Umbilical cord (tissue), 1 donor: ENCODE measurements at regions not wholly inside any gene's neighbourhood (a gene's known extent, or its start where the extent isn't known, plus 50 kb on each side); places are given as distances from the start of the nearest gene placed in this dataset.
"Not testable (repeated sequence)": the region's sequence is repeated elsewhere in the genome, so short reads cannot be mapped to it uniquely, and the experiment has no call there.

Experiments used
- DNase-seq: peaks from one replicate; pipeline ENCODE4 v3.0.0-alpha.2; 2015; ENCODE audit warnings: low spot score

DNA sequence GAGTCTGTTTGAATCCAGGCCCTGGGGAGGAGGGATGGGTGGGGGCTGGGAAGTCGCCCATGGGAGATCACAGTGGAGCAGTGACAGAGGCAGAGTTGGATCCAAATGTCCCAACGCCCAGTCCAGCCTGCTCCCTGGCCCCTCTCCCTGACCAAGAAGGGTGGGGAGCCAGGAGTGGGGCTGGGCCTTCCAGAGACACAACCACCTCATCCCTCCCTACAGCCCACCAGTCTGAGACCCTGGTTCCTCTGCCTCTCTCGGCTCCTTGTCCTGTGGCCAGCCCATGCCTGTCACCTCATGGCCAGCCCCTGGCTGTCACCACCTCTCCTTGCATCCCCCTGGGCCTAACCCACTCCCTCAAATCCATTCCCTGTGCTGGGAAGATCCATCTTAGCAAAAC, 71.2 kb upstream of the PRR5 start:
- no peak for DNase-seq

DNA sequence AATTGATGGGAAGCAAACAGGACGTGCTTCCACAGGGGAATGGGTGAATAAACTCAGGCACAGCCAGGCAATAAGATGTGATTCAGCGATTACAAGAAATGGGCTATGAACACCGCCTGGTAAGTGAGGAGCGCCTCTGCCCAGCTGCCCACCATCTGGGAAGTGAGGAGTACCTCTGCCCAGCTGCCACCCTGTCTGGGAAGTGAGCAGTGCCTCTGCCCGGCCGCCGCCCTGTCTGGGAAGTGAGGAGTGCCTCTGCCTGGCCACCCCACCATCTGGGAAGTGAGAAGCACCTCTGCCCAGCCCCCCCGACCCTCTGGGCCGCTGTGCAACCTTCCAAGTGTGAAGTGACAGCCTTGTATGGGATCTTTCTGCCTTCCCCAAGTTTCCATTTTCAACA, 73.2 kb upstream of the PRR5 start:
- DNase-seq, result no peak

DNA sequence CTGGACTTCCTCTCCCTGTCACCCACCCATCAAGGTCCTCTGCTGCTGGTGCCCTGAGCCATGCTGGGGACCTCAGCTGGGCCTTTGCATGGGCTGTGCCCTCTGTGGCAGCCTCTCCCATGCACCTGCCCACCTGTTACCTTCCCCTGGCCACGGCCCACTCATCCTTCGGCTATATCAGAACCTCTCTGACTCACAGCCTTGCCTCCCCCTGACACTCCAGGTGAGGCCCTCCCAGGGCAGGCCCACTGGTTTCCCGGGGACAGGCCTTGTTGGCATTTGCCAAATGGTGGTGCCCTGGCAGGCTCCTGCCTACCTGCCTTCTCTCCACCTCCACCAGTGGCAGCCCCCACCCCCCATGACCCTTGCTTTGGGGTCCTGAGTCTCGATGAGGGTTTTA, 73.7 kb upstream of the PRR5 start:
- no peak for DNase-seq

DNA sequence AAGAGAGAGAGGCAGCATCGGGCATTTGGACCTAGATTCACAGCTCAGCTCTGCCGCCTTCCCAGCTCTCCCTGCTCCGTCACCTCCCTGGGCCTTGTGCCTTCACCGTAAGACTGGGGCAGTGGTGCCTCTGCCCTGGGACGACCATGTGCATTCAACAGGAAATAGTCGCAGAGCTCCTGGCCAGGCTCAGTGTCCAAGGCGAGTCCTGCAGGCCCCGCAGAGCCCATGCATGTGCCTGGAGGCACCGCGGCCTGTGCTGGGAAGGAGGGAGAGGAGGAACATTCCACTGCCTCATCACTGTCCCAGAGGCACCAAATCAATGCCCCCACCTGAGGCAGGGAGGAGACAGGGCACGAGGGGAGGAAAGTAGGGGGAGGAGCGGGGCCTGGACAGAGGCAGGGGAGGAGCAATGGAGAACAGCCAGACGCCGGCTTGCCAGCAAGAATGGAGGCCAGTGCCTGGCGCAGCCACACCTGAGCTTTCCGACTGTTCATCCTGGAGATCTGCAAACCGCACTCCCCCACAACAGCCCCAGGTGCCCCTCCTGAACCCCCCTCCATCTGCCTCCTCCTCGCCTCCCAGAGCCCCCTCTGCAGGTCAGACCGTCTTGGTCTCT, 74.4 kb upstream of the PRR5 start:
- no peak for DNase-seq

DNA sequence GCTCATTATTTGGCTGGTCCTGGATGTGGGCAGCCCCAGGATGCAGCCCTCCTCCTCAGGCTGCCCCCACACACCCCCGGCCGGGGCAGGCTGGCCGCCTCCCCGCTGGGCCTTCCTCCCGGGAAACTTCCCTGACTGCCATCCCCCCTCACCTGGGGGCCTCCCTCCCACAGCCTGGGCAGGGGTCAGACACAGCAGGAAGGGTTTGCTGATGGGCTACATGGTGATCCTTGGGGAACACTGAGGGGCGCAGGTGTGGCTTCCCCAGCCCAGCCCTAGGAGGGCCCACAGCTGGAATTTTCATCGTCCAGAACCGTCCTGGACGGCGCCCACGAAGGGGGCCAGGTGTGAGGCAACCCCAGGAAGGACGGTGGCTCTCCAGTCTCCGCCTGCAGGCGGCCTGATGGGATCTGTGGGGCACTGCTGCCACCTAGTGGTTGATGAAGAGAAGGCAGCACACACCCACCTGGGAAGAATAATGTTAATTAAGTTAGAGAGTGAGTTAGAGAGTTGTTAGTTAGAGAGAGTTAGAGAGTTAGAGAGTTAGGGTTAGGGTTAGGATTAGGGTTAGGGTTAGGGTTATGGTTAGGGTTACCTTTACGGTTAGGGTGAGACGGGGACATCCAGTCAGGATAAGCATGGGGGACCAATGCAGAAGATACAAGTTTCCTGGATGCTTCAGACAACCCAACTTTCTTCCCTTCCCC, 75.9 kb upstream of the PRR5 start:
- peak; percentile 67 for DNase-seq

DNA sequence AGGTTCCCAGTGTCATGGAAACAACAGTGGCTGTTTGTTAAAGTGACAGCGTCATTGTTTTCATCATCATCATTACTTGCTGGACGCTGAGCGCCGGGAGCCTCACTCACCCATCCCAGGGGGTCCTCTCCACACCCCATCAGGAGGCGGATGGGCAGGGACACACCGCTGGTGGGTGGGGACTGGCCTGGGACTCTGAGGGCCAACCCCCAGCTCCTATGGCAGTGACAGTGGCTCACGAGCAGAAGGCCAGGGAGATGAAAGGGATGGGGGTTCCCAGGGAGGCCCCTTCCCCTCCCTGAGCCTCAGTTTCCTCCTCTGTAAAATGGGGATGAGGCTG, 76.6 kb upstream of the PRR5 start:
- no peak for DNase-seq

DNA sequence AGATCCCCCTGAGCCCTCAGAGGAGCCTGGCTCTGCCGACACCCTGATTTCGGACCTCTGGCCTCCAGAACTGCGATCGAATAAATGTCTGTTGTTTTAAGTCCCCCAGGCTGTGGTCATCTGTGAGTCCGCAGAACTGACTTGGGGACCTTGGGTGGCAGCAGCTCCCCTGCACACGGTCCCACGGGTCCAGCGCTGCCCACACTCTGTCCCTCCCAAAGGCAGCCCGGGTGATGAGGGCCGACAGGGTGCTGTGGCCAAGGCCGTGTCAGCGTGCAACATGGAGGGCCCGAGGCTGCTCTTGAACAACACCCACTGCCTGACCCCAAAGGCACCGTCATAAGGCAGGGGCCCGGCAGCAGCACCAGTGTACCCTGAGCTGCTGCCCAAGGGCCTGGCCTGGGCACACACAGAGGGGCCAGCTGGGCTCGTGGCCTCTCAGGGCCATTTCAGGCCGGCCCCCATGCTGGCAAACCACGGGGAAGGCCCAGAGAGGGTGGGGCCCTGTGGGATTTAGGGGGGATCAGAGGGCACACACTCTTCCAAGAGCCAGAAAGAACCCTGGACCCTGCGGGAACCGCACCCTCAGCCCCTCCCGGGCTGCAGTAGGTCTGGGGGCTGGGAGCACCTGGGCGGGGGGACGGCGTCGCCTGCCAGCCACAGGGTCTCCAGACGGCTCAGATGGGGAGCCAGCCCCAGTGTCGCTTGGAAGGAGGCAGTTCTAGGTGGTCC, 77.1 kb upstream of the PRR5 start:
- DNase-seq, result no peak

DNA sequence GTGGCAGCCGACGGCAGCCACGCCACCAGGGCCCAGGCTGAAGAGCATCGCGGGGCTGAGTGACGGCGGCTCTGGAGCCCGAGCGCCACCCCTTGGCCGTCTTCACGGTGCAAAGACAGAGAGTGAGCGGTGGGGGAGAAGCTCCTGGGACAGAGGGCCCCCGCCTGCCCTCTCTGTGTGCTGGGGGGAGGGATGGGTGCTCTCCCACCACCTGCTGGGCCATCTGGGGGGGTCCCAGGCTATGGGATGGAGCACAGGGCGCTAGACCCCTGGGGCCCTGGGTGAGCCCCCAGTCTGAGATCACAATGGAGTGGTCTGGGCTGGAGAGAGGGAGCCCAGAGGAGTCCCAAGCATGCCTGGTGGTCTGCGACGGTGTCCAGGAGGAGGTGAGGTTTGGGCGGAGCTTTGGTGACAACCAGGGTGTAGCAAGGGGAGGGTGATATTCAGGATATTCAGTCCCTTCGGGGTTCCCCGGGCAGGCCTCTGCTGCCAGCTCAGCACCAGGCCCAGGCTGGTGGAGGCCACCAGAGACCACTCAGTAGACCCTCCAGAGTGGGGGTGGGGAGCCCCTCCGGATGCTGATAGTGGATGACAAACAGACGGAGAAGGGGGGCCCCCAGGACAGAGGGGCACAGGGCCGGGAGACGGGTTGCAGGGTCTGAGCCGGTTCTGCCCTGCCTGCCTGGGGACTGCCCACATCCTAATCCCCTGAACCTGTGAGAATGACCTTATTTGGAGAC, 78.1 kb upstream of the PRR5 start:
- no peak for DNase-seq

DNA sequence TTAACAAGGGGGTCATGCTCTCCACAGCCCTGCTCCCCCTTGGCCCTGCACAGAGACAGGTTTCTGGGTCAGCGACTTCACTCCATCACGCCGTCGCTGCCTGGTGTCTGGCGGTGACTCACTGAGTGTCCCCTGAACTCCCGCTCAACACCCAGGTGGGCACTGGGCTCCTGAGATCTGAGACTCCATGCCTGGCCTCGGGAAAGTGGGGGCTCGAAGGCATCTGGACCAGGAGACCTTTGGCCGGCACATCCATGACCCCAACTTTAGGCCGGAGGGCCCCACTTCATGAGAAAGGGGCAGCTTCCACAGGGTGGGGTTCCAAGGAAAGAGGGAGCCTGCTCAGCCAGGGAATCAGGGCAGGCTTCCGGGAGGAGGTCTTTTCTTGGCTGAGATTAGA, 79.3 kb upstream of the PRR5 start:
- DNase-seq, result no peak

DNA sequence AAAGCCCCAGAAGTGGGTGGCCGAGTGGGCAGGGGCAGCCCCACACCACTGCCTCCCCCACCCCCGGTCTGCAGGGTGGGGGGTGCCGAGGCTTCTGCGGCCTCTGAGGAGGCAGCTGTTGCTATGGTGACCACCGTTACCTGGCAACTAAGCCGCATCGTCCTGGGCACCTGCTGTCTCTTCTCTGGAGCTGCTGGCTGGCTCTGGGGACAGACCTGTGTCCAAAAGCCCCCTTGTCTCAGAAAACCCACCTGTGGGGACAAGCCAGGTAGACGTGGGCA, 79.9 kb upstream of the PRR5 start:
- DNase-seq, result no peak

DNA sequence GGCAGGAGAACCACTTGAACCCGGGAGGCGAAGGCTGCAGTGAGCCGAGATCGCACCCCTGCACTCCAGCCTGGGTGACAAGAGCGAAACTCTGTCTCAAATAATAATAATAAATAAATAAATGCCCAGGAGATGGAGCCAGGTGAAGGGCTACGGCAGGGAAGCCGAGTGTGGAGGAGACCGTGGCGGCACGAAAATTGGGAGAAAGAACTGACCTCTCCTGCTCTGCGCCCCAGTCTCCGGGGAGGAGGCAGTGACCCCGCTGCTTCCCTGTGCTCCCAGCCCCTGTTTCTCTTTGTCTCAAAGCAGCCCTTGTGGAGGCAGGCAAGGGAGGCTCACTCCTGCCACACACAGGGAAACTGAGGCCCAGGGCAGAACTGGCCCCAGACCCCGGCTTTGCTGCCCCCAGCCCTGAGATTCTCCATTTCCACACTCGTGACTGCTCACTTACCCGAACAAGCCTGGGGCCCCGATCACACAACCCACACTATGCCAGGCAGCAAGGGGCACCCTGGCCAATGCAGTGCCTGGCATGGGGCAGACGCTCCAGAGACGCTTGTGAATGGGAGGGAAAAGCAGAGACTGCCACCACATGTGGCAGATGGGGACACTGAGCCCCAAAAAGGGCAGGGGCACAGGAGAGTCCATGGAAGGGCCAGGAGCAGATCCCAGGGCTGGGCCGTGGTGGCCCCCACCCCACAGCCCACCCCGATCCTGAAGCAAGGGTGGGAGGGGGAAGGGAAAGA, 80.4 kb upstream of the PRR5 start:
- no peak for DNase-seq

DNA sequence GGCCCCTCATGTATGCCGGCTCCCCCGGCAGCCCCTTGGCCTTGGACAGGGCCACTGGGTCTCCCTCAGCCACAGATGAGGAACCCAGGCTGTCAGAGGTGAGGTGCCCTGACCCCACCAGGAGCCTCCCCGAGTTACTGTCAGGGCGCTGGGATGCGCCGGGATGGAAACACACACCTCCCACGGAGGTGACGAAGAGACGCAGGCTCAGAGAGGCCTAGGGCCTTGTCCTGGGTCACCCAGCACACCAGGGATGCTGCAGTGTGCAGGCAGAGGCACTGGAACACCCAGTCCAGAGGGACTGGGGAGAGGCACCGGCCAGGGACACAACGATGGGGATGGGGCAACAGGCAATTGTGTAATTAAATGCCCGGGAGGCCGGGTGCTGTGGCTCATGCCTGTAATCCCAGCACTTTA, 81.2 kb upstream of the PRR5 start:
- no peak for DNase-seq

DNA sequence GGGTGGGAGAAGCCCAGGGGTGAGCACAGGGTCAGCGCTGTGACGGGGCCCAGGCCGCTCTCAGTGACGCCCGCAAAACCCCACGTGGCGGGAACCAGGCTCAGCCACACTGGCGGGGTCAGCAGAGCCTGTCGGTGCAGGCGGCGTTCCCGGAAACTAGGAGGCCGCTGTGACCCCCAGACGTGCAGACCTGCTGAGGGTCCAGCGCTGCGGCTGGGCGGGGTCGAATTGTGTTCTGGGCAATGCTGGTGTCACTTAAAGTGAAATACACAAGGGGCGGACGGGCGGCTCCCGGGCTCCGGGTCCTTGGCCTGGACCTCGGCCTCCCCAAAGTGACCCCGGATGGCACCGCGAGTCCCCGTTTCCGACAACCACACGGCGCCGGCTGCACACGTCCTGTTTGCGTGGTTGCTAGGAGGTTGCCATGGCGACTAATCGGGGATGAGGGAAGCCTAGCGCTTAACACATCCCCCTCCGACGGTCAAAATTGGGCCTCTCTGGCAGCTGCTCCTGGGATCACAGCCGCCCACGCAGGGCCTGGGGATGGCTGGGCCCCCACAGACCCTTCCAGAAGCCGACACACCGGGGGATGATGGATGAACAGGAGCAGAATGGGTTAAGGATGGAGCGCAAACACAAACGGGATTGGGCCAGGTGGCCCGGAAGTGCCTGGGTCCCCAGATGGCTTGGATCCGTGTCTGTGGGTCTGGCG, 81.7 kb upstream of the PRR5 start:
- peak; percentile 85 for DNase-seq

DNA sequence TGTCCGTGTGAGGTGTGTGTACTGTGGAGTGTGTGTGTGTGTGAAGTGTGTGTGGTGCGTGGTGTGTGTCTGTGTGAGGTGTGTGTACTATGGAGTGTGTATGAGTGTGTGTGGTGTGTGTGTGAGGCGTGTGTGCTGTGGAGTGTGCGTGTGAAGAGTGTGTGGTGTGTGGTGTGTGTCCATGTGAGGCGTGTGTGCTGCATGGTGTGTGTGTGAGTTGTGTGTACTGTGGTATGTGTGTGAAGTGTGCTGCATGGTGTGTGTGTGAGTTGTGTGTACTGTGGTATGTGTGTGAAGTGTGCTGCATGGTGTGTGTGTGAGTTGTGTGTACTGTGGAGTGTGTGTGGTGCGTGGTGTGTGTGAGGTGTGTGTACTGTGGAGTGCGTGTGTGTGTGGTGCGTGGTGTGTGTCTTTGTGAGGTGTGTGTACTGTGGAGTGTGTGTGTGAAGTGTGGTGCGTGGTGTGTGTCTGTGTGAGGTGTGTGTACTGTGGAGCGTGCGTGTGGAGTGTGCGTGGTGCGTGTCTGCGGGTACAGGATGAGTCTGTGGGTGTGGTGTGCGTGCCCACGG, 82.4 kb upstream of the PRR5 start:
- DNase-seq, result not testable (repeated sequence)

DNA sequence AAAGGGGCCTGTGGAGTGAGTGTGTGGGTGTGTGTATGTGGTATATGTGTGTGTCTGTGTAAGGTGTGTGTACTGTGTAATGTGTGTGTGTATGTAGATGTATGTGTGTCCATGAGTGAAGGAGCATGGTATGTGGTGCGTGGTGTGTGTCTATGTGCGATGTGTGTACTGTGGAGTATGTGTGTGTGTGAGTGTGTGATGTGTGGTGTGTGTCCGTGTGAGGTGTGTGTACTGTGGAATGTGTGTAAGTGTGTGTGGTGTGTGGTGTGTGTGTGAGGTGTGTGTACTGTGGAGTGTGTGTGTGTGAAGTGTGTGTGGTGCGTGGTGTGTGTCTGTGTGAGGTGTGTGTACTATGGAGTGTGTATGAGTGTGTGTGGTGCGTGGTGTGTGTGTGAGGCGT, 83.1 kb upstream of the PRR5 start:
- not testable (repeated sequence) for DNase-seq

DNA sequence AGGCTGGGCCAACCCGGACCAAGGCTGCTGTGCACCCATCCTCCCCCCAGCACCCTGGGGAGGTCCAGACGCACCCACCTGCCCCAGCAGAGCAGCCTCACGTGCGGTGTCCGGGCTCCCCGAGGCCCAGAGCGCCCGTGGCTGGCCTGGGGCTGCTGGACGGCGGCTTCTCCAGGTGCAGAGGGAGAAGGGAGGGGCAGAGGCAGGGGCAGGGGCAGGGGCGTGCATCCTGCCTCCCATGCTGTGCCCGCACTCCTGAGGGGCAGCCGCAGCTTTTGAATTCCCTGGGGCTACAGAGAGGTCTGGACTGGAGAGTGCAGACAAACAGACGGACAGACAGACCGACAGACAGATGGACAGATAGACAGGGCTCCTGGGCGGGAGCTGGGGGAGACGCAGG, 83.6 kb upstream of the PRR5 start:
- no peak for DNase-seq

DNA sequence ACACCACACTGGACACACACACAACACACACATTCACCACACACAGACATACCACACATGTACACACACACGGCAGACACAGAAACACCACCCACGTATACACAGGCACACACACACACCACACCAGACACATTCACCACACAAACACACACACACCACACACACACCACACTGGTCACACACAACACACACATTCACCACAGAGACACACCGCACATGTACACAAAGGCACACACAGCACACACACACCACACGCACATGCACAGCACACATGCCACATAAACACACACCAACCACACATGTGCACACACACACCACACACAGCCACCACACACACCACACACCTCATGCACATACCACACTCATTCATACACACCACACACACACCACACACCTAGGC, 84.2 kb upstream of the PRR5 start:
- no peak for DNase-seq

DNA sequence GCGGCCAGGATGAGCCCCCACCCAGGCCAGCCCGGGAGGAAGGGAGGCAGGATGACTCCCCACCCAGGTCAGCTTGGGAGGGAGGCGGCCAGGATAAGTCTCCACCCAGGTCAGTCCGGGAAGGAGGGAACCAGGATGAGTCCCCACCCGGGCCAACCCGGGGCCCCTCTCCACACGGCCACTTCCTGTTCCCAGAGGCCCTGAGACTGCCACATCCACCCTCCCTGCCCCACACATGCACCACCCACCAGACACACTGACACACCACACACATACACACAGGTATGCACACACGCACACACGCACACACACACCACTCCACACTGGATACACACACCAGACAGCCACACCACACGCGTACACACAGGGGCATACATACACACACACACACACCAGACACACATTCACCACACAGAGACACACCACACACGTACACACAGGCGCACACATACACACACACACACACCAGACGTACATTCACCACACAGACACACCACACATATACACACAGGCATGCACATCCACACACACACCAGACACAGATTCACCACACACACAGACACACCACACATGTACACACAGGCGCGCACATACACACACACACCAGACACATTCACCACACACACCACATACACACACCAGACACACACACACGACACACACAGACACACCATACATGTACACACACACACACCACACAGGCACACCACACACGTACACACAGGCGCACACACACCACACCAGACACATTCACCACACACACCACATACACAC, 84.9 kb upstream of the PRR5 start:
- no peak for DNase-seq

DNA sequence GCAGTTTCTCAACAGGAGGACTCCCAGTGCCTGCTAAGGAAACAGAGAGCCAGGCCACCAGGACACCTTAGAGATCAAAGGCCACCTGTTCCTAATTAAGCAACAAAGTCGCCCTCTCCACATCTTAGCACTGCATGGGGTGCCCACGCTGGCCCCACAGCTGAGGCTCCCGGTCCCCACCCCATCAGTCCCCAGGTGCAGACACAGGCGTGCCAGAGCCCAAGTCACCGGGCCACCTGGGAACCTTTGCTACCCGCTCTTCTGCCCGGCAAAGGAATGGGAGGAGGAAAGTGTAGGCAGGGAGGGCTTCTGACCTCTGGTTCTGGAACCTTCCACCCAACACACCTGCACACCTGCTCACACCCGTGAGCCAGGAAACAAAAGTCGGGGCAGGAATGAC, 85.5 kb upstream of the PRR5 start:
- no peak for DNase-seq

DNA sequence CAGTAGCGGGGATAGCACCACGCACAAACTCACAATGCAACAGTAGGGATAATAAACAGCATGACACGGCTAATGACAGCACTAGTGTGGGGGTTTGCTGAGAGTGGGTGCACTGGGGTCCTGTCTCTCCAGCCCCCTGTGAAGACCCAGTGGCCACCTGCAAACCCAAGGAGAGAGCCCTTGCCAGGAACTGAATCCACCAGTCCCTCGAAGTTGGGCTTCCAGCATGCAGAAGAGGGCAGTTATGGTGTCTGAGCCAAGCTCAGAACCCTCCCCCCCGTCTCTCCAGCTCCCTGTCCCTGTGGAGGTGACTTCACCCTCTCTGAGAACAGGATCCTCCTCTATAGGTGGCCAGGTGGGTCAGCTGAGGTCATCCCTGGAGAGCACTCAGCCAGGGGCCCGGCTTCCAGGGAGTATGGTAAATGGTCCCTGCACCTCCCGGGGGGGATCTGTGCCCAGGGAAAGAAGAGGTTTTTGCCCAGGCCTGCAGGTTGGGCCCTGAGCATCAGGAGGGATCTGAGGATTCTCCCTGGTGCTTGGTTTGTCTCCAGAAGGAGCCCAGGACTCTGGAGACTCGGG, 86.3 kb upstream of the PRR5 start:
- DNase-seq, result no peak
